ENCODE measurements at regions not wholly inside any gene's neighbourhood (a gene's known extent, or its start where the extent isn't known, plus 50 kb on each side); places are given as distances from the start of the nearest gene placed in this dataset.
"Not testable (repeated sequence)": the region's sequence is repeated elsewhere in the genome, so short reads cannot be mapped to it uniquely, and the experiment has no call there.

DNA sequence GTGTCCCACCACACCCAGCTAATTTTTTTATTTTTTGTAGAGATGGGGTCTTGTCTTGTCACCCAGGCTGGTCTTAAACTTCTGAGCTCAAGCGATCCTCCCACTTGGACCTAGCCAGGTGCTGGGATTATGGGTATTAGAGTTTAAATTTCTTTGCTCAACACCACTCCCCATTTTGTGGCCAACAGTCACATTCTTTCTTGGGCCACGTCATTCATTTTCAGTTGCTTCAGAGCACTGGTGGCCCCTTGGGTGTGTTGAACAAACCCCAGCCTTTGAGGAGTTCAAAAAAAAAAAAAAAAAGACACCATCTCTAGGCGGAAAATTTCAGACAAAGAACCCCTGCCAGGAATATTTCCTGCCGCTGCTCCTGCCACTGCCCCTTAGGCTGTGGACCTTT is 77.0 kb downstream of the SPDYE17 start:
- not testable (repeated sequence) for TF ChIP-seq EGR1 (IDR thresholded peaks at IDR 0.05; ENCODE audit: low read depth in 2 of 2)
- TF ChIP-seq, protein P1, sequence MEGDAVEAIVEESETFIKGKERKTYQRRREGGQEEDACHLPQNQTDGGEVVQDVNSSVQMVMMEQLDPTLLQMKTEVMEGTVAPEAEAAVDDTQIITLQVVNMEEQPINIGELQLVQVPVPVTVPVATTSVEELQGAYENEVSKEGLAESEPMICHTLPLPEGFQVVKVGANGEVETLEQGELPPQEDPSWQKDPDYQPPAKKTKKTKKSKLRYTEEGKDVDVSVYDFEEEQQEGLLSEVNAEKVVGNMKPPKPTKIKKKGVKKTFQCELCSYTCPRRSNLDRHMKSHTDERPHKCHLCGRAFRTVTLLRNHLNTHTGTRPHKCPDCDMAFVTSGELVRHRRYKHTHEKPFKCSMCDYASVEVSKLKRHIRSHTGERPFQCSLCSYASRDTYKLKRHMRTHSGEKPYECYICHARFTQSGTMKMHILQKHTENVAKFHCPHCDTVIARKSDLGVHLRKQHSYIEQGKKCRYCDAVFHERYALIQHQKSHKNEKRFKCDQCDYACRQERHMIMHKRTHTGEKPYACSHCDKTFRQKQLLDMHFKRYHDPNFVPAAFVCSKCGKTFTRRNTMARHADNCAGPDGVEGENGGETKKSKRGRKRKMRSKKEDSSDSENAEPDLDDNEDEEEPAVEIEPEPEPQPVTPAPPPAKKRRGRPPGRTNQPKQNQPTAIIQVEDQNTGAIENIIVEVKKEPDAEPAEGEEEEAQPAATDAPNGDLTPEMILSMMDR (IDR thresholded peaks at IDR 0.05; ENCODE audit: low read depth, low read length, missing input control) = not testable (repeated sequence)
